ENCODE measurements at regions not wholly inside any gene's neighbourhood (a gene's known extent, or its start where the extent isn't known, plus 50 kb on each side); places are given as distances from the start of the nearest gene placed in this dataset.
A peak's percentile ranks its signal among the peaks of the same experiment; 100 is the strongest.

DNA sequence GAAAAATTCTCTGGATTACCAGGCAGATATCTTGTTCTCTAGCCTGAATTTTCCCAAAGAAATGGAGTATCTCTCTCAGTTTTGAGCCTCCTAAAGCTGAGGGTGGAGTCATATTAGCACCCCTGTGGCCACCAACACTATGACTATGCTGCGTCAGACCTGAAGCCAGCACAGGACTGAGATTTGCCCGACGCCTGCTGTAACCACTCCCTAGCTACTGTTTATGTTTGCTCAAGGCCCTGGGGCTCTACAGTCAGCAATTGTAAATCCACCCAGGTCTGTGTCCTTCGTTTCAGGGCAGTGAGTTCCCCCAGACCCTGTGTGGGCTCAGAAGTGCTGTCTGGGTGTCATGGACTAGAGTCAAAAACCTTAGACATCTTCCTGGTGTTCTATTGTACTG, 61.4 kb downstream of the ZXDA start:
- no peak for FAIRE-seq

- no peak for FAIRE-seq
Observed at GRCh38 chrX:57822818-57823217, 87.4 kb downstream of the ZXDA start.

GRCh38 chrX:57822398-57822797, 87.9 kb downstream of the ZXDA start:
- FAIRE-seq = no peak

DNA sequence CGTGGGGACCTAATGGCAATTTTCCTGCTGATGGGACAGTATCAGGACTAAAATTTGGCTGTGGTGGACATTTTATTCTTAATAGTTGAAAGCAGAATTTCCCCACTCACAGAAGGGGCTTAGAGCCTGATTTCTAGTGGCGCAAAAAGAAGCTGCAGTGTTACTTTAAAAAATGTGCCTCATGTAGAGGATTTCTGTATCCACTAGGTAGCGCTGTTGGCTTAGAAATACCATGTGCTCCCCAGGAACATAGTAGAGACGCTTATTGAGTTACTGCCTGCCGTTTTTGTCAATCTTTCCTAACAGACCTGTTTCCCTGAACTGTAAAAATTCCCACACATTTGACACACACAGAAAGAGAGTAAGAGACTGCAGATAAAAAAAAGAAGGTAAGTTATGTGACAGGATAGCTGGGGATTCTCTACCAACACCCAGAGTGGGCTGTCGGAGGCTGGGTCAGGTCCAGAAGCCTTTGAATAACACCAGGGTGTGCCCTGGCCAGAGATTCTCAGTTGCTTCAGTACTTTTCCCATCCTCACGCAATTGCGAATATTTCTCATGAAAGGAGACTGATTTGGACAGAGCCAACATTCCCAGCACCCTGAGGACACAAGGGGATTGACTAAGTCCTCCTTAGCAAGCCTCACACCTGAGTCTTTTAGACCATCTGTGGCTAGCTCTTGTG, 88.4 kb downstream of the ZXDA start:
- peak; percentile 93 for FAIRE-seq

DNA sequence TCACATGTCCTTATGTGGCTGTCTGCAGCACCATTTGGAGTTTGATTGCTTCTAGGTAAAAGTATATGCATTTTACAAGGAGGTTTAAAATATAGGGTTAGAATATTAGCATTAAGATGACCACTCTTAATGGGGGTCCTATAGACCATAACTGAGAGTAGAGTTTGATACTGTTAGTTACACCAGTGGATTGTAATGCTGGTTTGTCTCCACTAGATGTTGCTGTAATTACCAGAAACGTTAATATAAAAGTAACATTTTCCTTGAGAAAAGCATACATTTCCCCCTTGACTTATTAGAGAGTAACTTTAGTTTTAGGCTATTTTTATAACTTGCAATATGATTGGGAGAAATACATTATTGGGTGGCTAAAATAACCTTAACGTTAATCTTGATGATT, 93.0 kb downstream of the ZXDA start:
- FAIRE-seq = peak; percentile 91

GRCh38 chrX:57772637-57773036, 92.6 kb upstream of the NLRP2B start:
- no peak for FAIRE-seq

GRCh38 chrX:57771689-57772088, 91.6 kb upstream of the NLRP2B start:
- FAIRE-seq = no peak

DNA sequence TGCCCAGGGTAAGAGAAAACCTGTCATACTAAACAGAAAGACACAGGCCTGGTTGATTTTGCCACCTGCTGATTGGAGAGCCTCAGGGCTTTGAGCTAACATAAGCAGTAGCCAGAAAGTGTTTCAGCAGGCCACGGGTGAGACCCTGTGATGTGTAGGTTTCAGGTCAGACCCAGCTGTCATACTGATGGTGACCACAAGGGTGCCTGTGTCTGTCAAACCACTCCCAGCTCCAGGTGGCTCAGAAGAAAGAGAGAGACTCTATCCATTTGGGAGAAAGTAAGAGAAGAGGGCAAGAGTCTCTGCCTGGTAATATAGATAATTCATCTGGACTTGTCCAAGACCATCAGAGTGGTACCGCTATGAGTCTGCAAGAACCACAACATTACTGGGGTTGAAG, 72.8 kb upstream of the NLRP2B start:
- FAIRE-seq = no peak

GRCh38 chrX:57741107-57741506, 61.0 kb upstream of the NLRP2B start:
- FAIRE-seq = no peak

GRCh38 chrX:57737881-57738280, 57.8 kb upstream of the NLRP2B start:
- FAIRE-seq = no peak

All from A204.1 (cell line).